OCI-LY3 (cell line): ENCODE measurements at regions not wholly inside any gene's neighbourhood (a gene's known extent, or its start where the extent isn't known, plus 50 kb on each side); places are given as distances from the start of the nearest gene placed in this dataset.

ENCODE experiments used
- CTCF ChIP-seq: fragments of 200-600, 300-600 bp; sonication (generic); IDR thresholded peaks from 2 replicates; pipeline ENCODE4 v1.5.1; 2014; ENCODE audit warnings: antibody characterized with exemption, low read length, low read depth
- EZH2phosphoT487 ChIP-seq: fragments of 200-600 bp; shearing (Covaris generic); IDR thresholded peaks from 2 replicates; pipeline ENCODE4 v1.6.1; 2018; ENCODE audit warnings: antibody characterized with exemption, mixed run types, low read depth

GRCh38 chr2:219777388-219777787 is 150.0 kb downstream of the SLC4A3 start:
- no peak for TF ChIP-seq CTCF
- TF ChIP-seq EZH2phosphoT487: no peak
